ENCODE measurements at regions not wholly inside any gene's neighbourhood (a gene's known extent, or its start where the extent isn't known, plus 50 kb on each side); places are given as distances from the start of the nearest gene placed in this dataset.

GRCh38 chr3:160129459-160130061 is 95.7 kb upstream of the C3orf80 start:
- CTCF ChIA-PET, result no interaction called here
- no peak for DNase-seq (ENCODE audit: extremely low spot score)

GRCh38 chr3:160130071-160130470 is 95.2 kb upstream of the C3orf80 start:
- CTCF ChIA-PET, result no interaction called here
- POLR2A ChIA-PET, result no interaction called here
- no peak for TF ChIP-seq CTCF (IDR thresholded peaks at IDR 0.05; ENCODE audit: control extremely low read depth, extremely low read depth, low read depth, missing control alignments)
- no peak for DNase-seq (ENCODE audit: extremely low spot score)

More at GRCh38 chr3:160129459-160130061, 95.7 kb upstream of the C3orf80 start:
- TF ChIP-seq CTCF (IDR thresholded peaks at IDR 0.05; ENCODE audit: control extremely low read depth, extremely low read depth, low read depth, missing control alignments), result no peak
- POLR2A ChIA-PET, result no interaction called here

GRCh38 chr3:160130950-160131349 is 94.3 kb upstream of the C3orf80 start:
- no peak for TF ChIP-seq CTCF (IDR thresholded peaks at IDR 0.05; ENCODE audit: control extremely low read depth, extremely low read depth, low read depth, missing control alignments)
- ChIA-PET CTCF (no interaction called here), POLR2A (no interaction called here)
- no peak for DNase-seq (ENCODE audit: extremely low spot score)

- ChIA-PET CTCF (interaction anchor here (1.4 to 2.9 kb wide), 2 partner anchors 10 to 15 kb away, joined by 4 to 14 read pairs; no protein-coding TSS in a partner anchor), POLR2A (no interaction called here)
- TF ChIP-seq CTCF (IDR thresholded peaks at IDR 0.05; ENCODE audit: control extremely low read depth, extremely low read depth, low read depth, missing control alignments), result no peak
- no peak for DNase-seq (ENCODE audit: extremely low spot score)
Measured at GRCh38 chr3:160132226-160132625, 93.0 kb upstream of the C3orf80 start.

- TF ChIP-seq CTCF (IDR thresholded peaks at IDR 0.05; ENCODE audit: control extremely low read depth, extremely low read depth, low read depth, missing control alignments), result no peak
- ChIA-PET POLR2A (no interaction called here), CTCF (interaction anchor here (1.1 to 2.9 kb wide), 5 partner anchors 11 to 78 kb away, joined by 3 to 14 read pairs (median 3); no protein-coding TSS in a partner anchor)
- DNase-seq (ENCODE audit: extremely low spot score), result no peak
Measured at GRCh38 chr3:160133757-160134156, 91.5 kb upstream of the C3orf80 start.

GRCh38 chr3:160134454-160134853 is 90.8 kb upstream of the C3orf80 start:
- ChIA-PET CTCF (interaction anchor here (1.1 to 2.9 kb wide), 7 partner anchors 8 to 77 kb away, joined by 3 to 14 read pairs (median 3); no protein-coding TSS in a partner anchor), POLR2A (no interaction called here)
- no peak for DNase-seq (ENCODE audit: extremely low spot score)
- no peak for TF ChIP-seq CTCF (IDR thresholded peaks at IDR 0.05; ENCODE audit: control extremely low read depth, extremely low read depth, low read depth, missing control alignments)
